Esophagus squamous epithelium (tissue), 4 donors: ENCODE measurements at regions not wholly inside any gene's neighbourhood (a gene's known extent, or its start where the extent isn't known, plus 50 kb on each side); places are given as distances from the start of the nearest gene placed in this dataset.

Experiments
- POLR2A ChIP-seq, 4 donors: fragments of 450-650 bp; IDR thresholded peaks; one replicate each; pipeline ENCODE4 v1.6.1; 2017; ENCODE audit warnings: antibody characterized with exemption in 4 of 4, mild to moderate bottlenecking in 4 of 4, moderate library complexity in 3 of 4
- TF ChIP-seq, protein P1 (sequence below), 6 experiments: fragments of 450-650 bp in 4 of 6; fragments of 200-600 bp in 2 of 6; sonication (generic) in 2 of 6; IDR thresholded peaks; one replicate each; pipeline ENCODE4 v1.5.1; 2016 to 2019; ENCODE audit warnings: antibody characterized with exemption in 6 of 6, mild to moderate bottlenecking in 4 of 6, moderate library complexity in 4 of 6

DNA sequence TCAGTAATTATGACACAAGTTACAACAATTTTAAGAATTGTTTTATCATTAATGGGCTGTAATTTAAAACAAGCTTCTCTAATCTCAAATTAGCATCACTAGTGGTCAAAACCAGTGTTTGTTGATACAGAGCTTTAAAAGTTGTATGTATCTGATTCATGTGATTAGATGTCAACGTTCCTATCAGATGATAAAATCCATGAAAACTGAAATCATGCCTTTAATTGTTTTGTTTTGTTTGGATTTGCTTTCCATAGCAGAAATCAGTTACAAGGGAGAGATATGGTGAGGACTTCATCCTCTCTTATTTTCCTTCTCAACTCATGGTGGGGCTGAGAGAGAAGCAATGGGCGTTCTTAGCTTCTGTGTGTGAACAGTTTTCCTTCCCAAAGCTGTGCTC, 469.6 kb downstream of the PID1 start:
- TF ChIP-seq POLR2A (IDR thresholded peaks at IDR 0.05): no peak
- TF ChIP-seq, protein P1, sequence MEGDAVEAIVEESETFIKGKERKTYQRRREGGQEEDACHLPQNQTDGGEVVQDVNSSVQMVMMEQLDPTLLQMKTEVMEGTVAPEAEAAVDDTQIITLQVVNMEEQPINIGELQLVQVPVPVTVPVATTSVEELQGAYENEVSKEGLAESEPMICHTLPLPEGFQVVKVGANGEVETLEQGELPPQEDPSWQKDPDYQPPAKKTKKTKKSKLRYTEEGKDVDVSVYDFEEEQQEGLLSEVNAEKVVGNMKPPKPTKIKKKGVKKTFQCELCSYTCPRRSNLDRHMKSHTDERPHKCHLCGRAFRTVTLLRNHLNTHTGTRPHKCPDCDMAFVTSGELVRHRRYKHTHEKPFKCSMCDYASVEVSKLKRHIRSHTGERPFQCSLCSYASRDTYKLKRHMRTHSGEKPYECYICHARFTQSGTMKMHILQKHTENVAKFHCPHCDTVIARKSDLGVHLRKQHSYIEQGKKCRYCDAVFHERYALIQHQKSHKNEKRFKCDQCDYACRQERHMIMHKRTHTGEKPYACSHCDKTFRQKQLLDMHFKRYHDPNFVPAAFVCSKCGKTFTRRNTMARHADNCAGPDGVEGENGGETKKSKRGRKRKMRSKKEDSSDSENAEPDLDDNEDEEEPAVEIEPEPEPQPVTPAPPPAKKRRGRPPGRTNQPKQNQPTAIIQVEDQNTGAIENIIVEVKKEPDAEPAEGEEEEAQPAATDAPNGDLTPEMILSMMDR (IDR thresholded peaks at IDR 0.05): no peak
